NCI-H524 treated with DMSO at 0.1 percent for 48 hours (cell line): ENCODE measurements at regions not wholly inside any gene's neighbourhood (a gene's known extent, or its start where the extent isn't known, plus 50 kb on each side); places are given as distances from the start of the nearest gene placed in this dataset.
"Not testable (repeated sequence)": the region's sequence is repeated elsewhere in the genome, so short reads cannot be mapped to it uniquely, and the experiment has no call there.

ENCODE experiments used
- DNase-seq: peaks from one replicate; lab custom pipeline; 2025; lab: John Stamatoyannopoulos, UW

DNA sequence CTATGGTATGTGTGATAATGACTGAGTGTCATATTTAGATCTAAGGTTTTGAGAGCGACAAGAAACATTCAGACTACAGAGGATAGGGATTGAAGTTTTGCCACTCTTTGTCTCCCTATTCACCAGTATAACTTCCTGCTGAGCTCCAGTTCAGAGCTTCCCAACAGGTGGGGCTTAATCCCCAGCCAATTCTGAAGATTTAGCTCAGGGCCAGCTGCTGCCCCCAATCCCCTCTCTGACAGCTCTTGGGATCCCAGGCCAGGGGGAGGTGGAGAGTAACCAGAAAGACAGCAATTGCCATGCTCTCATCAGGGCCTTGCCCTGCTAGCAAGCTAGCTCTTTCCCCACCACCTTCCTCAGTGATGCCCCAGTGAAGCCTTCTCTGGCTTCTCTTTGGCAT lies 57.8 kb downstream of the TRIL start:
- DNase-seq, result peak; percentile 46

DNA sequence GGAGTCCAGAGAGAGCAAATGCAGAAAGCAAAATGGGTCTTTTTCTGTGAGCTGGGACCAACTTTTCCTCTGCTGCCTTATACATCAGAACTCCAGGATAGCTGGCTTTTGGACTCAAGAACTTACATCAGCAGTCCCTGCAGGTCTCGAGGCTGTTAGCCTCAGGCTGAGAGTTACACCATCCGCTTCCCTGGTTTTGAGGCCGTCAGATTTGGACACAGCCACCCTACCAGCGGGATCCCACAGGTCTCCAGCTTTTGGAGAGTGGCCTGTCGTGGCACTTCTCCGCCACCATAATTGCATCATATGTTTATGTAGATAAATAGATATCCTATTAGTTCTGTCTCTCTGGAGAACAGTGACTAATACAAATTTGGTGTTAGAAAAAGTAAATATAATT lies 64.2 kb downstream of the TRIL start:
- no peak for DNase-seq

DNA sequence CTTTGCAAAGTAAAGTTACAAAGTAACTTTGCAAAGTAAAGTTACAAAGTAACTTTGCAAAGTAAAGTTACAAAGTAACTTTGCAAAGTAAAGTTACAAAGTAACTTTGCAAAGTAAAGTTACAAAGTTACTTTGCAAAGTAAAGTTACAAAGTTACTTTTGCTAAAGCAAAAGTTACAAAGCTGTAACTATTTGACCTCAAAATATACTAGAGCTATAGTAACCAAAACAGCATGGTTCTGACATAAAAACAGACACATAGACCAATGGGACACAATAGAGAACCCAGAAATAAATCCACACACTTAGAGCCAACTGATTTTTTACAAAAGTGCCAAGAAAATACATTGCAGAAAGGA lies 66.3 kb downstream of the TRIL start:
- DNase-seq, result not testable (repeated sequence)

DNA sequence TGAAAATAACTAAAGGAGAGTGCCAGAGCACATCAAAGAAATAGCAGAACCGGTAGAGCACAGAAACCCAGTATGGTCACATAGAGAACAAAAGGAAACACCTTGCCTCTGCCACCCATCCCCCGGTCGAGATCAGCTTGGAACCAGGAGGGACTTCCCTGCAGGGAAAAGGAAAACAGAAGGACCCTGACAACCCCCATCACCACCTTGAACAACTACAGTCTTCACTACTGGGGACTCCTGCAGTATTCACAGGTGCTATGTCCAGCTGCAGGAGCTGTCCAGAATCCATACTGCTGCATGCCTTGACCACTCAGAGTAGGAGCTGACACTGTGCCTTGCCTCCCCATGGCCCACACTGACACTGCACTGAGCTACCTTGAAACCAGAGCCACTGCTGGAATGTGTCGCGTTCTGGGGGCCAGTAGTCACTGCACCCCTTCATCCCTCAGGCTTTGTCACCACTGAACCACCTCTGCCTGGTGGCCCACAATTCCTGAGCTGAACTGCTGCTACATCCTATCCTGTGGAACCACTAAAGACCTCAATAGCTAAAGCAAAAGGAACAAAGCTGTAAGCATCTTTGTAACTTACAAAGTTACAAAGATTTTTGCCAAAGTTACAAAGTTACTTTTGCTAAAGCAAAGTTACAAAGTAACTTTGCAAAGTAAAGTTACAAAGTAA lies 66.8 kb downstream of the TRIL start:
- DNase-seq, result no peak

DNA sequence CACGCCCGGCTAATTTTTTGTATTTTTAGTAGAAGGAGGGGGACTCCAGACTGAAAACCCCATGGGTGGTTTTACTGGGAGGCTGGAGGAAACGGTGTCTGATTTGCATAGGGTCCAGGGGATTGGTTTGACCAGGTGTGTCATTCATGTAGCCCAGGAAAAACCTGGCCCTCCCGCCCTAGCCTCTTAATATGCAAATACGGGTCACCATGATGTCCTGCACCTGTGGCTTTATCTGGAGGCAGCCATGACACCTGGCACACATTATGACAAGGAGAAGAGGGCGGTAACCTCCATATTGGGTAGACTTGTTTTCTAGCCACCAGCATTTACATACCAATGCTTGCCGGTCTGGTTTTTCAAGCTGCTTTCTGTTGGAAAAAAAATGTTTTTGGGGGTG lies 68.0 kb downstream of the TRIL start:
- DNase-seq, result no peak

DNA sequence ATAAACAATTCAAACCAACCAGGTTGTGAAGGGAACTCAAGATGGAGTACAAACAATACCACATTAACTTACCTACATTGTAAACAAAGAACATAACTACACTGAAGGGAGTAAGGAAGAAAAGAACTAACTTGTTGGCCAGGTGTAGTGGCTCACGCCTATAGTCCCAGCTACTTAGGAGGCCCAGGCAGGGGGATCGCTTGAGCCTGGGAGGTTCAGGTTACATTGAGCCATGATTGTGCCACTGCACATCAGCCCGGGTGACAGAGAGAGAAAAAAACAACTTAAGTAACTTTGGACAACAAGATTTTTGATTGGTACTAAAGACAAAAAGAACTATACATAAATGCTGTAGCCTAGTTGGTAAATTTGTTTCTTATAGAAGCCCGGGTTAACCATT lies 68.8 kb downstream of the TRIL start:
- DNase-seq, result no peak

DNA sequence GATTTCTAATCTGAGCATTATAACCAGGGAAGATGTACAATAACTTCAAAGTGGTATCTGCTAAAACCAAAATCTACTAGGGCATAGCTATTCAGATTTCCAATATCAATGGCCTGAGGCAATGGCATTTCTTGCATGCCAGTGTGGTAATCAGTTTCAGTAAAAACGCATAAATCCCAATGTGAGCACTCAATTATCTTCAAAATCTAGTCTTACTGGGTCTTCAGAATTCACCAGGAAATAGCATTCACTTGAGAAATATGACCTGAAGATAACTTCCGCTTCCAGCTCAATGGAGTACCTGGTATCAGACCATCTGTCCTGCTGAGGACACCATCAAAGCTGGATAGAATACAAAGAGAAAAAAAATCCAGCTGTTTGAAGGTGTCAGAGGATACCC lies 72.4 kb downstream of the TRIL start:
- DNase-seq, result no peak

DNA sequence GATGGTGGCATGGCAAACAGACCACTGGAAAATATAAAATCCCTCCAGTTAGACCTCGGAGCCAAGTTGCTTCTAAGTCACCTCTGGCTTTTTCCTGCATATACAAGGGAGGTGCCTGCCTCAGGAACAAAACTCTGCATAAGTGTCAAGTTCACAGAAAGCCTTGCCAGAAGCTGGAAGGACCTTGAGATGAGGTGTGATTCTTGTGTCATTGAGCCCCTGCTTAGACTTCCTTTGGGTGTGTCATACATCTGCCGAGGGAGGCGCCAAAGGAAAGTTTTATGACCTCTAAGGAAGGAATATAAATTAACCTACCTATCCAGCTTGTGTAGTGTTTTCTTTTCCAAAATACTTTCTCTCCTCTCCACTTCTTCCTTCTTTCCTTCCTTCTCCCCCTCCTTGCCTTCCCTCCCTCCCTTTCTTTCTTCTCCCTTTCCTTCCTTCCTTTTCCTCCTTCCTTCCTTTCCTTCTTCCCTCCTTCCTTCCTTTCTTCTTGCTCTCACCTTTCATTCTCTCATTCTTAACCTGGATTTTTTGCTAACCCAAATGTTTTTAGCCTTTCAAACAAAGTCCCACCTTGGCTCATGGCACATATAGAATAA lies 75.2 kb downstream of the TRIL start:
- no peak for DNase-seq

DNA sequence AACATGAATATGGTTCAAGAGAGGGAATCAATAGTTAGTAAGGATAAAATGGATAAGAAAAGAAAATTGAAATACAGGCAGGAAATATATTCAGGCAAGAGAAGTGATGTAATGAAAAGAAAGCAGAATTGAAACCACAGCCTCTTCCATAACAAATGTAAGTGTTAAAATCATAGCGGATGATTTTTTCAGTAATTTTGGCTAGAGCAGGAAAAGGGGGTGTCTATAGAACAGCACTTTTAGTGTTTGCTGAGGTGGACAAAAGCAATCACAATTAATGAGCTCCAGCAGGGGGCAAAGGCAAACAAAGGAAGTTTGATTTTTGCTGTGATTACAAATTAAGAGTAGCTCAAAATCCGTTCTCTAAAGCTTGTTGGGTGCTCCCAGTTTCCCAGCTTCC lies 79.0 kb downstream of the TRIL start:
- no peak for DNase-seq

DNA sequence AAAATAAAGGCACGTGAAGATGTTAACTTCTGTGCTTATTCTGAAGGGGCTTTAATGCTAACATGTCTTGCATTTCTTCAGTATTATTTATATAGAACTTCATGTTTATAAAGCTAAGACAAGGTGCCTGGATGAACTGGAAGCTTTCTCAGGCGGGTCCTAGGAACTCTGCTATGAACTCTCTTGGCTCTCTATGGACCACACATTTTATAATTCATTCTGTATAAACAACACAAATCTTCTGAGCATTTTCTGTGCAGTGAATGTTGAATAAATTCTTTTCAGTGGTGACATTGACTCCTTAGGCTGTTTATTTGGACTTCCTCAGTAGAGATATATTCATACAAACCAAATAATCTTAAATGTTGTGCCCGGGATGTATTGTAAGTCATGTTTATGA lies 79.6 kb downstream of the TRIL start:
- no peak for DNase-seq
